HG03520 (cell line): ENCODE measurements at regions not wholly inside any gene's neighbourhood (a gene's known extent, or its start where the extent isn't known, plus 50 kb on each side); places are given as distances from the start of the nearest gene placed in this dataset.
"Not testable (repeated sequence)": the region's sequence is repeated elsewhere in the genome, so short reads cannot be mapped to it uniquely, and the experiment has no call there.

Experiments
- ATAC-seq: cut with Tn5 transposase; IDR thresholded peaks from one replicate; pipeline ENCODE4 v1.9.1; 2021; ENCODE audit warnings: mild to moderate bottlenecking, moderate library complexity; ENCODE audit not compliant: unreplicated experiment

DNA sequence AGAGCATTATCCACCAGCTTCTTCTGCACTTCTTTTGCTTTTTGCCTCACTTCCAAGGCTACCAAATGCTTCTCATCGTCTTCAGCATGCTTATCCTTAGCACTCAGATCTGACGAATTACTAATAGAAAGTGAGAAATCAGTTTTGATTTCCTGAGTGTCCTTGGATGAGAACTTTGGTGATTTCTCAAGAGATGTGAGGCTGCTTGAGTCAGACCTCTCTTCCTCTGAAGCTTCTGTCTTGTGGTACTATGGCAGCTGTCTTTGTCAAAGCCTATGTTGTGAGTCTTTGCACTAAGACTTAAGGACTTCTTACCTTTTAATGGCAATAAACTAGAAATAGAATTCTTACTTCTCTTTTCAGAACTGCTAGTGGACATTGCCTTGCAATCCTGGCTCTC, 169.9 kb downstream of the CPE start:
- ATAC-seq: no peak

DNA sequence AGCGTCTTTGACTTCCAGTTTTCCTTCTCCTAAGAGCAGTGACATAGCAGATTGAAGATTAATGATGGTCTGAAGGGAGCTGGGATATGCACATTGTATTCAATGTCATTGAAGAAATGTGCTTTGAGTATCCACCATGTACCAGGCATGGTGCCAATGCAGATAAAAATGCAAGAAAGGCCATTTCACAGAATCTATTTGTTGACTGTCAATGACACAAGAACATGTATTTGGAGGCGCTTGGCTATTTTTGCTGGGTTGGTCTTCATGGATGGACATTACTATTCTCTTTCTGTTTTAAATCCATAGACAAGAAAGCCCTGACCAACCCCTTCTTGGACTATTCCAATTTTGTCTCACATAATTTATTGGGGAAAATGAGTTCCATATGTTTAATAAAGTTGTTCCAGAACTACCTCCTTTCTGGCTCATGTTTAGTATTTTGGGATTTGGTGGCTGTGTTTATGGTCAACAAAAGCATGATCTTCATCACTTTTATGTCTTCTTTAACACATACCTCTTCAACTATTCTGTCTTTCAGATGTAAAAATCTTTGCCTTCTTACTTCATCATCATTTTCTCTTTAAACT, 174.5 kb downstream of the CPE start:
- ATAC-seq: no peak

DNA sequence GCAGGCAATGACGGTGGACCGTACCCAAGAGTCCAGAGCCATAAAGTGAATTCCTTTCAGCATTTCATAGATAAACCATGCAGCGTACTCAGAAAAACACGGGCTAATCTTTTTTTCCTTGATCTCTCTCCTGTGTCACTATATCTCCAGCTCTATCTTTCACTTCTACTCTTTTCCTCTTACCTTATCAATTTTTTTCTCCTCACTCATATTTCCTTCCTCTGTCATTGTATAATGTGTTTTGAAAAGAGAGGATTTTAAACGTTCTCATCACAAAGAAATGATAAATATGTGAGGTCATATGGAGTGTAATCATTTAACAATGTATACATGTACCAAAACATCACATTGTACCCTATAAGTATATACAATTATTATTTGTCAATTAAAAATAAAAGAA, 176.5 kb downstream of the CPE start:
- ATAC-seq: no peak

DNA sequence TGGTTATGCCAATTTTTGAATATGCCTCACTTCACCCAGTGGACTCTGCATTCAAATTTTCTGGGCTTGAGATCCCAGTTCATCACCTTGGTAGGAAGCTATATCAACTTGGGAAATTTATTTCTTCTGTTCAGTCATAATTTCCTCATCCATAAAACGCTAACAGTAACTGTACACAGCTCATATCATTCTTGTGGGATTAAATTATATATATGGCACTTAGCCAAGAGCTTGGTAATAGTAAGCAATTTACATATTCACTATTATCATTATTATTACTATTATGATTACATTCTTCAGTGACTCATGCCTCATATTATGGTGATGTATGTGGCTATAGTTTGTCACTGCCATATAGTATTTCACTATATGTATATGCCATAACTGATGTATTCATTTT, 177.6 kb downstream of the CPE start:
- no peak for ATAC-seq

DNA sequence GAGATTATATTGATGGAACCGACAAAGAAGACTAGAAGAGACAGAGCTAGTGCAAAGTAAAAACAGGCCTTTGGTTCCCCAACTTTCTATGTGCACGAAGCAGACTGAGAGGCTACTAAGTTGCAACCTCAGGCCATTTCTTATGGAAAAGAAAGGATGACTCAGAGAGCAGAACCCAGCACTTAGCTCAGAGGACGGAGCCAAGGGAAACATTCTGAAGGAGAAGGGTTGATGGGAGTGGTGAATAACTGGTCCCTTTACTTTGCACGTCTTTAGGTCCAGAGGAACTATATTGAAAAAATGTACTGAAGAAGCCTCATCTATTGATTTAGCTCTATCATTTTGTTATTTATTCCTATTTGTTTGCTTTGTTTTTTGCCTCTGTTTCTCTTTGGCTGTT, 182.1 kb downstream of the CPE start:
- no peak for ATAC-seq

DNA sequence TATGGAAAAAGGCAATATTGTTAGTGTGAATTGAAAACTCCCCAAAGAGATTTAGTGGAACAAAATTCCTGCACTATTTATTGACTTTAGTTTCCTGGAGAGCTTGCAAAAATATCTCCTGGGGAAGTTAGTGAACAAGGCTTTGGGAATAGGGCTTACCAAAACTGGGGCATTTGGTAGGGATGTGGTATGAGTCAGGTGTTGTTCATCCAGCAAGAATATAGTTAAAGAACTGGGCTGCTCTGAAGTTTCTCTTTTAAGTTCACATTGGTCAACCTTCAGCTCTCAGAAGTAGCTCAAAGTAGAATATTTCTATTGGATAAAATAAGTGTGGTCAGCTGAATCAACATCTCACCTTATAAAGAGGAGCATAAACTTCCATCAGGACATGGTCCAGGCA, 185.0 kb downstream of the CPE start:
- ATAC-seq: no peak

DNA sequence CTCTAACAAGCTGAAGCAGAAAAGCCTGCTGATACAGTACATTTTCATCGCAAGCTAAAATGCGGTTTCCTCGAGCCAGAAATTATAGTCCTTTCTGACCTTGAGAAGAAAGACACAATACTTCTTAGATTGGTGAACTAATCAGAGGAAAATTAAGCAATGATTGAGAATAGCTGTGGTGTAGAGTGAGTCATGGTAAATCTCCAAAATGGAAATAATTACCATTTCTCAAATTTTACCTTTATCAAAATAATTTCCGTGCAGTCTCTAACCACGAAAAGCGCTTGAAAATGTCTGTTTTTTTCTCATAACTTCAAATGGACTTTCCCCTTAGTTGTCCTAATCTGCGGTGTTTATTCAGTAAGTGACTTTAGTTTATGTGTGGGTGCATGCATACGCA, 190.2 kb downstream of the CPE start:
- ATAC-seq: no peak

DNA sequence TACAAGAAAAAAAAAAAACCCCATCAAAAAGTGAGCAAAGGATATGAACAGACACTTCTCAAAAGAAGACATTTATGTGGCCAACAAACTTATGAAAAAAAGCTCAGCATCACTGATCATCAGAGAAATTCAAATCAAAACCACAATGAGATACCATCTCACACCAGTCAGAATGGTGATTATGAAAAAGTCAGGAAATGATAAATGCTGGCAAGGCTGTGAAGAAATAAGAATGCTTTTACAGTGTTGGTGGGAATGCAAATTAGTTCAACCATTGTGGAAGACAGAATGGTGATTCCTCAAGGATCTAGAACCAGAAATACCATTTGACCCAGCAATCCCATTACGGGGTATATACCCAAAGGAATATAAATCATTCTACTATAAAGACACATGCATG, 192.7 kb downstream of the CPE start:
- not testable (repeated sequence) for ATAC-seq

DNA sequence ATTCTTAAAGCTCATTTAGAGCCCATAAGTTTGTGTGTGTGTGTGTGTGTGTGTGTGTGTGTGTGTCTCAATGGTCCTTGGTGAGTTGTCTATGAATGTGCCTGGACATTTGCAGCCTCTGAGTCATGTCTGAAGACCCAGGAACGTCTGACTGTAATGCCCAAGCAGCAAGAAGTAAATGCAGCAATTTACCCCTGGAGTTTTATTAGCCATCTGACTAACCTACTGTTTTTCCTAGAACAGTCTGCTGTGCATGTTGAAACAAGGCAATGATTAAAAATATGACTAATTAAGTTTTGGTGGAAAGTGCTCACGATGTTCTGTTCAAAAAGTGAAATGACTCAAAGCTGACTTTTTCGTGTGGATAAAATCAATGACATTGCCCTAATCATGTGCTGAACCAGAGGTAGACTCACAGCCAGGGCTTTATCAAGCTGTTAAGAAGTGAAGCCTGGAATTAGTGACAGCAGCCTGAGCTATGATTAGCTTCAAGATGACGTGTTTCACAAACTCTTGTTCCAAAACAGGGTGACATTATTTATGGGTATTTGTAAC, 201.6 kb downstream of the CPE start:
- no peak for ATAC-seq

DNA sequence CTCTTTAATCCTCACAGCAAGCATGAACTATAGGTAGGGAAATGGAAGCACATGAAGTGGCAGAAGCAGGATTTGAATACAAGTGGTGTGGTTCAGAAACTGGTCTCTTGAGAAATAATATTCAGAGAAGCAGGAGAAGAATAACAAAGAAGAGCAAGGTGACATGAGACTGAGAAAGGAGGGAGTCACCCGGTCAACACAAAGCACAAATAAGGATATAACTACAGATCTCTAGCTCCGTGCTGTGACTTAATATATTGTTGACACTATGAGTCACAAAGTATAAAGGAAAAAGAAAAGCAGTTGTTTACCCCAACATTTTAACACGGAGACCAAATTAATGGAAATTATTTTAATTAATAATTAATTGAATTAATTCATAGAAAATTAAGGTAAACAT, 204.5 kb downstream of the CPE start:
- no peak for ATAC-seq

DNA sequence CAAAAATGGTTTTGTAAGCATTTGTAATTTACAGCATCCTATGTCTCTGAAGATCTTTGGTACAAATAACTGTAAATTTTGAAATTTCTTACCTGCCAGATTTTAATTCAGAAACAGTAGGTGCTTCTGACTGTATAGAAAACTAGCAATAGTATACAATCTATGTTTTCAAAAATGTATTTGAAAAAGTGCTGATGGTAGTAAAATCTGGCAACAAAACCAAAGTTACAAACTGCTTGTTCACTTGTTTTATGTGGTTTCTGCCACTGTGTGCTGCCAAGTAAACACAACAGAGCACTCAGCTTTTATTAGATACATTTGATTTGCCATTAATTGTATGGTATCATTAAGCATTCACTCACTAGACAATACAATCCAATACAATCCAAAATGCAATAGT, 206.1 kb downstream of the CPE start:
- ATAC-seq: no peak

DNA sequence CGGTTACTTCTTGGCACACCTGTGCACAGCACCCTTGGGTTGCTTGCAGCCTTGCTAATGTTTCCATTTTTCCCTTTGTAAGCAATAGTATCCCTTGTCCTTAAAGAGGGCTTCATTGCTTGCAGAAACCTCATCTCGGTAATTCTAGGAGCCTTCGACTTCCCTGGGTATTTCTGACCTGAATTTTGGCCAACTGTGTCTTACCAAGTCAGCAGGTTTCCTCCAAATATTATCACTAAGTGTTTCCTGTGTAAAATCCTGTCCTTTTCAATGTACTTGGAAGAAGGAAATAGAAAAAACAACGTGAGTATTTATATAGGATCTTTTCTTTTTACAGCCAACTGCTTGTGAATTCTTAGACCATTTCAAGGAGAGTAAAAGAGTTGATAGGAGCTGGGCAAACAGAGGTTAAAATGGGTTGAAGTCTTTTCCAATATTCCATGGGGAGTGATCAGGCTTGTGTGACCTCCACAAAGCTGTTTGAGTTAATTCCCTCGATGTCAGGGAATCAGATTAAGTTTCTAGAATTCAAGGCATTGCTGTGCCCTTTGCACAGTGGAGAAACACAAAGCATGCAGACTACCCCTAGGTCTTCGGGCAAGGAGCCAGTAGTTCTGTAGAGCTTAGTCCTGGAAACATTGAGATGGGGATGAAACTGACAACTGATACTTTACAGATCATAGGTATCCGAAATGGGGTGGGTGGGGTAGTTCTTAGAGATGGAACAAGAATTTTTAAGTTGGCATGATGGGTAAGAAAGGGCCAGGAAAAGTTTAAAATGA, 209.9 kb downstream of the CPE start:
- no peak for ATAC-seq

DNA sequence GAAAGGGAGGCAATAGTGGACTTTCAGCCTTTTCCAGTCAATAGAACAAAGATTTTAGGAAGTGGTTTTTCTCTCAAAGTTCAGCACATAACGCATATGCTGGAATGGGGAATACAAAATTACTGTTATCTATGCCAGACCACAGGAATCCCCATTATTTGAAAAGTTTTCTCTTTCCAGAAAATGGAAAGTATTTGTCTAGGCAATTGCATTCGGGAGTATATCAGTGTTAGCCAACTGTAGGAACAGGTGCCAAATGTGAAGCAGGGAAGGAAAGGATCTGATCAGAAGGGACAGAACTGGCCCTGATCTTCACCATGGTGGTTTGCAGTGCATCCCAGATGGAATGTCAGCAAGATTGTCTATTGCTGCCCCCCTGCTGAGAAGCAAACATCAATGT, 213.6 kb downstream of the CPE start:
- ATAC-seq: no peak

DNA sequence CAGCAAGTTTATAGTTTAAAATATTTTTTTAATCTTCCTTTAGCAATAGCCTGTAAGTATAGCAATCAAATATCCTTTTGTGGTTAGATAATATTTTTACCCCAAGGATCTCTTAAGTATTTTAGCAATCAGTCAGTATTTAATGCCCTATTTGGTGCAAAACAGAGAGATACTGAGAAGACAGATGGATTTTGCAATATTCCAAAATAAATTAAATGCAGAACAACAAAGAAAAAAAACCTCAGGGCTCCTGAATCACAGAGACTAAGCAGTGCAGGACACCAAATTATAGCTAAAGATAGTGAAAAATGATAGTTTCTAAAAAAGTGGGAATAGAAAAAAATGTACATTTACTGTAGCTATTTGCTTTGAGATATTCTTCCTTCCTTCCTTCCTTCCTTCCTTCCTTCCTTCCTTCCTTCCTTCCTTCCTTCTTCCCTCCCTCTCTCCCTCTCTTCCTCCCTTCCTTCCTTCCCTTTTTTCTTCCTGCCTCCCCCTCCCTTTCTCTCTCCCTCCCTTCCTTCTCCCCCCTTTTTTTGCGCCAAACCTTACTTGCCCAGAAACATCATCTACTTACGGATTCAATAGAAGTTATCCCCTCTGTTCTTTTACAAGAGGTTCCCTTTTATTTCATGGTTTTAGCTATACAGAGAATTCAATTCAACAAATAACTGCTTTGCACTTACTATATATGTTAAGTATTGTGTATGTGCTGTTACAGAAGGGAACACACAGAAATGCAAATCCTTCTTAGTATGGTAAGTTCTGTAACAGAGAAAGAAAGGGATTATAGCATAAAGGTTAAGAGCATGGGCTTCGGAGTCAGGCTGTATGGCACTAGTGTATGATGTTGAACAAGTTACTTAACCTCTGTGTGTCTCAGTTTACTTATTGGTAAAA, 219.0 kb downstream of the CPE start:
- no peak for ATAC-seq

DNA sequence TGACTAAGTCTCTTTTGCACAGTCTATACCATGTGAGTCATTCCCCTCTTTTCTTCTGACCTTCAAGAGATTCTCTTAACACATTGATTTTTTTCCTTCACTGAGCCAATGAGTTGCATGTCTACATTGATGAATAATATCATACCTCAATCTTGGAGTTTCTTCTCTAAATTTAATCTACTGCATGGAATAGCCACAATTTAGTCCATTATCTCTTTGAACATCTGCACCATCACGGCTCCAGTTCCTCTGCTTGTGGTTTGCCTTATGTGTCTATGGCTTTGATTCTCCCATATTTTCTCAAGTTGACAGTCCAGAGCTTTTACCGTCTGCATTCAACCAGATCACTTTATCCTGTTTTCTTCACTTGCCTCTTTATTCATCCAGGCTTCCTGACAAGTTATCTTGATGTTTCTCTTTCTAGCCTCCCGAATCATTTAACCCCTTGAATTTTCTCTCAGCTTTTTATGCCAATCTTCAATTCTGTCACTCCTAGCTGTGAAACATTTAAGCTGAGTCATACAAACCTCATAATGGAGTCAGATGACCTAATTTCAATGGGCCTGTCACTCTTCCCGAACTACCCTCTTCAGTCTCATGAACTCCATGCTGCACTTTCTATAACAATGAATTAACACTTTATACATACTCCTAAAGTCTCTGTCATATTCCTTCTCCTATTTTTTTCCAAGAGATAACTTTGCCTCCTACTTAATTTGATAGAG, 222.3 kb downstream of the CPE start:
- no peak for ATAC-seq

DNA sequence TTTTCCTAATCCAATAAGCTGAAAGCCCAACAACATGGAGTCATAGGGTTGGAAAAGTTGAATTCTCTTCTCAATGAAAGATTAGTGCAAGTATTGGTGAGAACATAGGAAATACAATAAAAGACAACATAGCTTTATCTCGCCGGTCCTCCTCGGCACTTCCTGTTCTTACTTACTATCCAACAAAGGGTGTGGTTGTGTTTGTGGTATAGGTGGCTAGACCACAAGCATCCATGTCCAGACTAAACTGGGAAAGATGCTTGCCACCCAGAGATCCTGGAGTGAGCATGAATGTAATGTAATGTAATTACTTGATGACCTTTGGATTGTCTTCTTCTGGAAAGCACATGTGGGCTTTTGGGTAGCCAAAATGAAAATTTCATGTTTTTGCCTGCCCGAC, 223.8 kb downstream of the CPE start:
- ATAC-seq: no peak

DNA sequence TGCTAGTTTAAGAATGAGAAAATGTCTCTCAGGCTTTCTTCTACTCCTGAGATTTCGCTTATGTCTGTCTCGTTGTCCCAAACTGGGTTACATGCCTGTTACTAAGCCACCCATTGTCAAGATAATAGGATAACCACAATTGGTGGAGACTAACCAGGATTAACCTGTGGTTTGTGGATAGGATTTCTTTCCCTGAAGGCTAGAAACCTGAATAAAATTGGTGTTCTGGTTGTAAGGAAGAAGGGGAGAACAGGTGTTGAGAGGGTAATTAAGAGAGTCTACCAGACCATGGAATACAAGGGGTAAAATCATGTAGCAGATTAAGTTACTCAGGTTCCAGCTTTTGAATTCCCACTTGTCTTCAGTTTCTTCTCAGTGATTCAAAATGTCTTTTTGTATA, 225.4 kb downstream of the CPE start:
- no peak for ATAC-seq

DNA sequence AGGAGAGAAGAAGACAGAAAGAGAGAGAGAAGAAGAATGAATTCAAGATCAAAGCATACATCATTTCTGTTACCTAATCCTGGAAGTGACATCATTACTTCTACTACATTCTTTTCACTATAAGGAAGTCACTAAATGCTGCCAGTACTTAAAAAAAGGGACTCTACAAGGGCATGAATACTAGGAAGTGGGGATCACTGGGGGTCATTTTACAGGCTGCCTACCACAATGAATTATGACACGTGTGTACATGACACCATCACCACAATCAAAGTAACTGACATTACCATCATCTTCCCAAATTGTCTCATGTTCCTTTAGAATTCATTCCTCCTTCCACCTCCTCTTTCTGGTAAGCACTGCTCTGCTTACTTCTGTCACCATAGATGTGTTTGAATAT, 227.0 kb downstream of the CPE start:
- no peak for ATAC-seq

DNA sequence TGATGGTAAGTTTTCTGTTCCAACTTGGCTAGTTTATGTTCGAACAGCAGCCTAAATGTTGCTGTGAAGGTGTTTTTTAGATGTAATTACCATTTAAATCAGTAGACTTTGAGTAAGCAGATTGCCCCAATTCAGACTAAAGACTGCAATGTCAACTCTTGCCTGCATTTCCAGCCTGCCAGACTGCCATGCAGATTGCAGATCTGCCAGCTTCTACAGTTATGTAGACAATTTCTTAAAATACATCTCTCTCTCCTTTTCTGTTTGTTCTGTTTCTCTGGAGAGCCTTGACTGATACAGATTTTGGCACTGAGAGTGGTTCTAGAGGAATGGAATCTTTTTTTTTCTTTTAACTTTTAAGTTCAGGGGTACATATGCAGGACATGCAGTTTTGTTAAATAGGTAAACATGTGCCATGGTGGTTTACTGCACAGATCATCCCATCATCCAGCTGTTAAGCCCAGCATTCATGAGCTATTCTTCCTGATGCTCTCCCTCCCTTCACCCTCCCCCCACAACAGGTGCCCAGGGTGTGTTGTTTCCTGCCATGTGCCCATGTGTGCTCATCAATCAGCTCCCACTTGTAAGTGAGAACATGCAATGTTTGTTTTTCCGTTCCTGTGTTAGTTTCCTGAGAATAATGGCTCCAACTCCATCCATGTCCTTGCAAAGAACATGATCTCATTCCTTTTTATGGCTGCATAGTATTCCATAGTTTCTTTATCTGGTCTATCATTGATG, 227.8 kb downstream of the CPE start:
- ATAC-seq: no peak

DNA sequence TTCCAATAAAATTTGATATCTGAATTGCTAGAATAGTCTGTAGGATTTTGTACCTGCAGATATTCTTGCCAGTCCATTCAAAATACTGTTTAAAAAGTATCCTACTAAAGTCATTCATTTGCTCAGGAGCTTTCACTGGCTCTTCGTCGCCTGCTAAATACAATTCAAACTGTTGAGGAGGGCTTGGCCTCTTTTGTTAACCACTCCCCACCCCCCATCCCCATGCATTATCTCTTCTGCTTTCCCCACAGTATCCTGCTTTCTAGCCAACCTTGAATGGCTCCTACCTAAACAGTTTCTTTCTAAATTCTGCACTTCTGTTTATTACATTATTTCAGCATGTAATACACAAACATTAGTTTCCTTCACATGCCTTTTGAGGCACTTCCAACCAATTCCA, 230.8 kb downstream of the CPE start:
- no peak for ATAC-seq
